Fibroblast of lung (primary cell): ENCODE measurements at regions not wholly inside any gene's neighbourhood (a gene's known extent, or its start where the extent isn't known, plus 50 kb on each side); places are given as distances from the start of the nearest gene placed in this dataset.
A peak's percentile ranks its signal among the peaks of the same experiment; 100 is the strongest.

Experiments
- DNase-seq, 2 donors: peaks; one replicate each; pipeline versions ENCODE4 v3.0.0 to v3.0.0-alpha.2; 2010; ENCODE audit warnings: low read depth in 2 of 2
- H2AFZ ChIP-seq: 2 replicates; pipeline ENCODE4 v1.5.1; 2012; ENCODE audit warnings: low read length, control low read depth, inconsistent platforms
- H3K27ac ChIP-seq: 2 replicates; pipeline ENCODE4 v1.5.1; 2011; ENCODE audit warnings: low read length, control low read depth; ENCODE audit not compliant: insufficient read depth
- H3K27me3 ChIP-seq: 2 replicates; pipeline ENCODE4 v1.5.1; 2011; ENCODE audit warnings: mild to moderate bottlenecking, low read length; ENCODE audit not compliant: control insufficient read depth, insufficient read depth
- H3K36me3 ChIP-seq: 2 replicates; pipeline ENCODE4 v1.5.1; 2011; ENCODE audit warnings: low read length; ENCODE audit not compliant: control insufficient read depth, insufficient read depth
- H3K4me1 ChIP-seq: 2 replicates; pipeline ENCODE4 v1.5.1; 2011; ENCODE audit warnings: low read length; ENCODE audit not compliant: control insufficient read depth, insufficient read depth; ENCODE audit errors: extremely low read depth
- H3K4me2 ChIP-seq: 2 replicates; pipeline ENCODE4 v1.5.1; 2011; ENCODE audit warnings: low read length, control low read depth; ENCODE audit not compliant: insufficient read depth; ENCODE audit errors: extremely low read depth
- H3K4me3 ChIP-seq, 4 experiments: fragments of 200-600 bp in 1 of 4; sonication (generic) in 1 of 4; replicated peaks in 1 of 4; 2 replicates each; pipeline ENCODE4 v1.5.1; 2011 to 2016; ENCODE audit warnings: low read length in 4 of 4, low read depth in 3 of 4, mild to moderate bottlenecking in 3 of 4, control low read depth in 2 of 4, inconsistent platforms in 1 of 4, mixed read lengths in 1 of 4; ENCODE audit not compliant: insufficient read depth in 1 of 4; ENCODE audit errors: control extremely low read depth in 1 of 4
- H3K79me2 ChIP-seq: 2 replicates; pipeline ENCODE4 v1.5.1; 2012; ENCODE audit warnings: mild to moderate bottlenecking, low read length, inconsistent platforms; ENCODE audit not compliant: control insufficient read depth, insufficient read depth
- H3K9ac ChIP-seq: 2 replicates; pipeline ENCODE4 v1.5.1; 2011; ENCODE audit warnings: mild to moderate bottlenecking, low read length, control low read depth; ENCODE audit not compliant: insufficient read depth
- H3K9me3 ChIP-seq: 2 replicates; pipeline ENCODE4 v1.5.1; 2012; ENCODE audit warnings: low read depth, low read length; ENCODE audit not compliant: control insufficient read depth, insufficient read depth
- H4K20me1 ChIP-seq: 2 replicates; pipeline ENCODE4 v1.5.1; 2011; ENCODE audit warnings: low read length; ENCODE audit not compliant: control insufficient read depth, insufficient read depth; ENCODE audit errors: extremely low read depth
- CTCF ChIP-seq, 2 donors: IDR thresholded peaks in 1 of 2; conservative IDR thresholded peaks in 1 of 2; 1 replicate in 1 of 2; 2 replicates in 1 of 2; pipeline ENCODE4 v1.5.1; 2011 to 2012; ENCODE audit warnings: low read length in 2 of 2, control low read depth in 1 of 2, inconsistent platforms in 1 of 2, low read depth in 1 of 2, mild to moderate bottlenecking in 1 of 2
- EZH2 ChIP-seq: IDR thresholded peaks from 2 replicates; pipeline ENCODE4 v1.5.1; 2012; ENCODE audit warnings: low read length, control low read depth, mild to moderate bottlenecking; ENCODE audit errors: missing control alignments

DNA sequence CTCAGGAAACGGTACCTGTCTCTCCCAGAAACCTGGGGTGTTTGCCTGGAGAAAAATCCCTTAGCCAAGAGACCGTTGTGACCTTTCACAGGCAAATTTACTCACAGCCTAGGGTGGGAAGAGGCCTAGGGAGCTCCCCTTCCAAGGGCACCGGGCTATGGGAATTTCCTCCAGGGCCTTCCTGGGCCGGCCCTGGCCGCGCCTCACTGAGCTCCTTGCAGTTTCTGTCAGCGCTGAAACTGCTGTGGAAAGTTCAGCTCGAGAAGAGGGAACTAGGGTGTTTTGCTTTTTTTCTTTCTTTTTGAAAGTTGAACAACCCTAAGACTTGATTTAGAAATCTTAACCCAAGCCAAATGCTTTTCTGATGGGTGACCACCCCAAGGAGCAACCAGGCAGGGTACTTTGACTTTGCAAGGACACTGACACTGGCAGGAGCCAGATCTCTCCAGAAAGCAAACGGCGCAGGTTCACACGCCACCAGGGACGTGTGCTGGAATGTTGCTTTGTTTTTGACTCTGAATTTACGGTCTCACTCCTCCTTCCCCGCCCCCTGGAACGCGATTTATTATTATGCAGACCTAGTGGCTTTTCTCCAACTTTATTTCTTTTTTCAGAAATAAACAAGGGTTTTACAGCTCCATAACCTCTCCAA lies 229.6 kb upstream of the JUN start:
- Histone ChIP-seq H3K36me3 (no peaks in the 10 kb centered on the region), H3K27me3 (no peaks in the 10 kb centered on the region), H3K27ac (peak overlapping the region; percentile 66), H4K20me1 (no peaks in the 10 kb centered on the region), H3K4me1 (peaks cover 15% of the 10 kb centered on the region), H3K4me2 (peak overlapping the region; percentile 81), H3K9me3 (no peaks in the 10 kb centered on the region), H3K9ac (peak overlapping the region; percentile 37), H3K79me2 (no peaks in the 10 kb centered on the region), H2AFZ (peak overlapping the region; percentile 50), H3K4me3 (peak overlapping the region in 2 of 4 experiments; percentile 15 to 29)
- peak; percentile 36 to 38 for DNase-seq
- no peak for TF ChIP-seq CTCF (conservative IDR thresholded peaks at IDR 0.05 in 1 of 2, IDR thresholded peaks at IDR 0.05 in 1 of 2; ENCODE audit: low read depth in 1 of 2, low read length in 2 of 2)

DNA sequence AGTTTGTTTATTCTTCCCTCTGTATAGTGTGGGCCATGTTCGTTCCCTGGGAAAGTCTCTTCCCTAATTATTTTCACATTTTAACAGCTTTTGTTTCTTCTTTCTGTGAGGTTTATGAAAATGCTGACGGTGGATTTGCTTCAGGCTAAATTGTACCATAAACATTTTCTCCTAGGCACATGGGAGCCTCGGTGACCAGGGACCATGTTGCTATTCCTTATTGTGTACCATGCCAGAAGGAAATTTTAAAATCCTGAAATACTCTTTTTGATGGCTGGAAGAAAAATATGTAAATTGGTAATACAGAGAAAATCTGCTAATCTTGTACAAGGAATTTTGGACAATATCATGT lies 230.1 kb upstream of the JUN start:
- no peaks in the 10 kb centered on the region for H3K79me2 ChIP-seq
- peak overlapping the region; percentile 50 for H2AFZ ChIP-seq
- H3K27me3 ChIP-seq, result no peaks in the 10 kb centered on the region
- peak overlapping the region; percentile 81 for H3K4me2 ChIP-seq
- TF ChIP-seq EZH2, result no peak
- TF ChIP-seq CTCF (conservative IDR thresholded peaks at IDR 0.05 in 1 of 2, IDR thresholded peaks at IDR 0.05 in 1 of 2; ENCODE audit: low read depth in 1 of 2, low read length in 2 of 2), result no peak
- DNase-seq, result no peak
- no peaks in the 10 kb centered on the region for H3K9me3 ChIP-seq
- no peak overlapping the region for H3K9ac ChIP-seq
- peak overlapping the region; percentile 66 for H3K27ac ChIP-seq
- peak overlapping the region in 1 of 4 experiments; percentile 29 for H3K4me3 ChIP-seq
- H3K36me3 ChIP-seq, result no peaks in the 10 kb centered on the region
- no peaks in the 10 kb centered on the region for H4K20me1 ChIP-seq
- H3K4me1 ChIP-seq, result peaks cover 15% of the 10 kb centered on the region

- no peaks in the 10 kb centered on the region for H3K9me3 ChIP-seq
- peaks cover 16% of the 10 kb centered on the region for H3K4me1 ChIP-seq
- no peaks in the 10 kb centered on the region for H3K79me2 ChIP-seq
- no peak overlapping the region for H2AFZ ChIP-seq
- TF ChIP-seq EZH2 (no peak), CTCF (conservative IDR thresholded peaks at IDR 0.05 in 1 of 2, IDR thresholded peaks at IDR 0.05 in 1 of 2; ENCODE audit: low read depth in 1 of 2, low read length in 2 of 2) (no peak)
- H3K27ac ChIP-seq, result no peak overlapping the region
- no peak overlapping the region for H3K4me3 ChIP-seq
- H3K9ac ChIP-seq, result no peak overlapping the region
- no peaks in the 10 kb centered on the region for H3K36me3 ChIP-seq
- no peak for DNase-seq
- H3K27me3 ChIP-seq, result no peaks in the 10 kb centered on the region
- no peak overlapping the region for H3K4me2 ChIP-seq
- no peaks in the 10 kb centered on the region for H4K20me1 ChIP-seq
Observed at GRCh38 chr1:59014827-59015226, 231.0 kb upstream of the JUN start.
